Uterus (tissue), 2 donors: ENCODE measurements at regions not wholly inside any gene's neighbourhood (a gene's known extent, or its start where the extent isn't known, plus 50 kb on each side); places are given as distances from the start of the nearest gene placed in this dataset.

Experiments
- CTCF ChIP-seq, 4 experiments: fragments of 200-600 bp in 2 of 4; fragments of 450-650 bp in 2 of 4; sonication (generic) in 2 of 4; IDR thresholded peaks; one replicate each; pipeline ENCODE4 v1.5.1; 2016 to 2019; ENCODE audit warnings: antibody characterized with exemption in 4 of 4, mild to moderate bottlenecking in 2 of 4, moderate library complexity in 1 of 4
- POLR2A ChIP-seq, 2 donors: fragments of 450-650 bp; IDR thresholded peaks; one replicate each; pipeline ENCODE4 v1.6.1; 2016; ENCODE audit warnings: antibody characterized with exemption in 2 of 2, mild to moderate bottlenecking in 1 of 2, moderate library complexity in 1 of 2

GRCh38 chr1:232562855-232563510, 67.0 kb downstream of the SIPA1L2 start:
- TF ChIP-seq CTCF (IDR thresholded peaks at IDR 0.05) (no peak), POLR2A (IDR thresholded peaks at IDR 0.05) (no peak)
